A549 (cell line): ENCODE measurements at regions not wholly inside any gene's neighbourhood (a gene's known extent, or its start where the extent isn't known, plus 50 kb on each side); places are given as distances from the start of the nearest gene placed in this dataset.

Experiments
- ATAC-seq, 2 experiments: fragments of 200-7000 bp in 1 of 2; fragments of >200 bp in 1 of 2; cut with Nextera tagmentation in 1 of 2; cut with Tn5 transposase in 1 of 2; 3 replicates each; pipeline versions ENCODE4 v1.8.0 to v1.9.1; 2018 to 2020; ENCODE audit warnings: mild to moderate bottlenecking in 1 of 2, moderate library complexity in 1 of 2
- CTCF ChIA-PET: fragments of 300-600 bp; sonication (Branson Sonifier 250); formaldehyde crosslinking; extraction: SDS; loops from one replicate; lab custom pipeline; 2021; ENCODE audit warnings: antibody characterized with exemption, inconsistent platforms; lab: Yijun Ruan, JAX
- POLR2A ChIA-PET: fragments of 350-600 bp; formaldehyde crosslinking; extraction: SDS; loops from one replicate; lab custom pipeline; 2021; ENCODE audit warnings: antibody characterized with exemption, inconsistent platforms; lab: Yijun Ruan, JAX
- DNase-seq, 2 experiments: peaks; one replicate each; pipeline versions ENCODE4 v3.0.0 to v3.0.0-alpha.2; 2011 to 2016; ENCODE audit warnings: low read depth in 1 of 2, low spot score in 1 of 2
- FAIRE-seq: peaks from 2 replicates; lab custom pipeline; 2011; peaks lifted over from hg19 to GRCh38; lab: Jason Lieb, UNC
- H3K27ac ChIP-seq, 2 experiments: fragments of >200 bp; sonication (Bioruptor Twin); formaldehyde crosslinking; 3 replicates each; pipeline ENCODE4 v1.5.1; 2016 to 2017
- H3K4me1 ChIP-seq: fragments of >200 bp; sonication (Bioruptor Twin); formaldehyde crosslinking; 3 replicates; pipeline ENCODE4 v1.6.1; 2016
- H3K4me2 ChIP-seq: fragments of >200 bp; sonication (Bioruptor Twin); formaldehyde crosslinking; 3 replicates; pipeline ENCODE4 v1.6.1; 2016
- H3K4me3 ChIP-seq: fragments of >200 bp; sonication (Bioruptor Twin); formaldehyde crosslinking; 3 replicates; pipeline ENCODE4 v1.5.1; 2016
- H3K9me3 ChIP-seq: fragments of >200 bp; sonication (Bioruptor Twin); formaldehyde crosslinking; 3 replicates; pipeline ENCODE4 v1.6.1; 2016
- BHLHE40 ChIP-seq: IDR thresholded peaks from 2 replicates; pipeline ENCODE4 v1.6.1; 2012; ENCODE audit warnings: low read depth, low read length, inconsistent platforms
- EHF ChIP-seq: fragments of 250-450 bp; sonication (Bioruptor Pico); IDR thresholded peaks from 2 replicates; pipeline ENCODE4 v1.5.0; 2020; ENCODE audit warnings: mild to moderate bottlenecking
- EHMT2 ChIP-seq: fragments of 200-600 bp; sonication (generic); IDR thresholded peaks from 2 replicates; pipeline ENCODE4 v1.6.1; 2016; ENCODE audit warnings: antibody characterized with exemption, low read depth, mild to moderate bottlenecking, moderate library complexity
- EP300 ChIP-seq, 2 experiments: fragments of >200 bp; sonication (Bioruptor Twin); formaldehyde crosslinking; IDR thresholded peaks; 2 replicates in 1 of 2; 3 replicates in 1 of 2; pipeline ENCODE4 v1.6.1; 2016 to 2017
- FOSB ChIP-seq: fragments of 250-450 bp; sonication (Bioruptor Pico); IDR thresholded peaks from 2 replicates; pipeline ENCODE4 v1.5.0; 2020; ENCODE audit warnings: mild to moderate bottlenecking, moderate library complexity
- HES2 ChIP-seq: fragments of >200 bp; sonication (Bioruptor Twin); formaldehyde crosslinking; IDR thresholded peaks from 2 replicates; pipeline ENCODE4 v1.6.1; 2016
- HOXA7 ChIP-seq: fragments of 250-450 bp; sonication (Bioruptor Pico); IDR thresholded peaks from 2 replicates; pipeline ENCODE4 v1.5.0; 2020; ENCODE audit warnings: mild to moderate bottlenecking, moderate library complexity
- HOXB5 ChIP-seq: fragments of 250-450 bp; sonication (Bioruptor Pico); IDR thresholded peaks from 2 replicates; pipeline ENCODE4 v1.5.0; 2020; ENCODE audit warnings: mild to moderate bottlenecking, moderate library complexity
- JUN ChIP-seq, 2 experiments: fragments of >200 bp; sonication (Bioruptor Twin); formaldehyde crosslinking; IDR thresholded peaks; 2 replicates in 1 of 2; 3 replicates in 1 of 2; pipeline ENCODE4 v1.6.1; 2016 to 2017
- KDM5A ChIP-seq: fragments of 200-600 bp; sonication (generic); IDR thresholded peaks from 2 replicates; pipeline ENCODE4 v1.6.1; 2016; ENCODE audit warnings: antibody characterized with exemption, mild to moderate bottlenecking
- MAZ ChIP-seq: fragments of 150-350 bp; IDR thresholded peaks from 2 replicates; pipeline ENCODE4 v1.6.1; 2014; ENCODE audit warnings: antibody characterized with exemption, low read depth, low read length, borderline replicate concordance
- MYC ChIP-seq: IDR thresholded peaks from 2 replicates; pipeline ENCODE4 v1.6.1; 2012; ENCODE audit warnings: mild to moderate bottlenecking, inconsistent platforms, low read length, improper control_type of control experiment, borderline replicate concordance
- PBX3 ChIP-seq: IDR thresholded peaks from 2 replicates; pipeline ENCODE4 v1.6.1; 2012
- PHF8 ChIP-seq: fragments of 200-600 bp; sonication (generic); IDR thresholded peaks from 2 replicates; pipeline ENCODE4 v1.6.1; 2016; ENCODE audit warnings: low read depth, mild to moderate bottlenecking, antibody characterized with exemption, moderate library complexity, borderline replicate concordance
- POLR2A ChIP-seq: IDR thresholded peaks from 2 replicates; pipeline ENCODE4 v1.6.1; 2012; ENCODE audit warnings: mild to moderate bottlenecking, low read length
- SMC3 ChIP-seq: fragments of >200 bp; sonication (Bioruptor Twin); formaldehyde crosslinking; IDR thresholded peaks from 3 replicates; pipeline ENCODE4 v1.6.1; 2018; ENCODE audit warnings: inconsistent platforms
- ZFP36 ChIP-seq: fragments of 450-650 bp; IDR thresholded peaks from 2 replicates; pipeline ENCODE4 v1.6.1; 2014; ENCODE audit warnings: borderline replicate concordance; ENCODE audit not compliant: partially characterized antibody
- ZNF302 ChIP-seq: fragments of 250-450 bp; sonication (Bioruptor Pico); IDR thresholded peaks from 2 replicates; pipeline ENCODE4 v1.9.0; 2021; ENCODE audit warnings: inconsistent platforms, mild to moderate bottlenecking, moderate library complexity
- WGBS: methylation state at CpG from one replicate; pipeline ENCODE4 v1.1.6; 2017; ENCODE audit errors: missing lambda C conversion rate; 5-methylcytosine and 5-hydroxymethylcytosine counted together
- TF ChIP-seq, protein P1 (sequence below): IDR thresholded peaks from 2 replicates; pipeline ENCODE4 v1.6.1; 2012
- TF ChIP-seq, protein P2 (sequence below): fragments of >200 bp; sonication (Bioruptor Twin); formaldehyde crosslinking; IDR thresholded peaks from 3 replicates; pipeline ENCODE4 v1.6.1; 2016
- TF ChIP-seq, protein P3 (sequence below): fragments of 150-350 bp; IDR thresholded peaks from 2 replicates; pipeline ENCODE4 v1.6.1; 2014; ENCODE audit warnings: low read depth, mild to moderate bottlenecking, low read length

- Histone ChIP-seq H3K9me3 (no peaks in the 10 kb centered on the region), H3K4me2 (no peak overlapping the region), H3K27ac (no peak overlapping the region), H3K4me1 (no peaks in the 10 kb centered on the region), H3K4me3 (no peak overlapping the region)
- ATAC-seq, result no peak
- no peak for DNase-seq
- ChIA-PET POLR2A (no interaction called here), CTCF (no interaction called here)
- TF ChIP-seq, protein P1, sequence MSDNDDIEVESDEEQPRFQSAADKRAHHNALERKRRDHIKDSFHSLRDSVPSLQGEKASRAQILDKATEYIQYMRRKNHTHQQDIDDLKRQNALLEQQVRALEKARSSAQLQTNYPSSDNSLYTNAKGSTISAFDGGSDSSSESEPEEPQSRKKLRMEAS, result no peak
- TF ChIP-seq, protein P2, sequence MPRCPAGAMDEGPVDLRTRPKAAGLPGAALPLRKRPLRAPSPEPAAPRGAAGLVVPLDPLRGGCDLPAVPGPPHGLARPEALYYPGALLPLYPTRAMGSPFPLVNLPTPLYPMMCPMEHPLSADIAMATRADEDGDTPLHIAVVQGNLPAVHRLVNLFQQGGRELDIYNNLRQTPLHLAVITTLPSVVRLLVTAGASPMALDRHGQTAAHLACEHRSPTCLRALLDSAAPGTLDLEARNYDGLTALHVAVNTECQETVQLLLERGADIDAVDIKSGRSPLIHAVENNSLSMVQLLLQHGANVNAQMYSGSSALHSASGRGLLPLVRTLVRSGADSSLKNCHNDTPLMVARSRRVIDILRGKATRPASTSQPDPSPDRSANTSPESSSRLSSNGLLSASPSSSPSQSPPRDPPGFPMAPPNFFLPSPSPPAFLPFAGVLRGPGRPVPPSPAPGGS, result no peak
- no peak for TF ChIP-seq FOSB (CRISPR knock-in tag)
- TF ChIP-seq JUN (IDR thresholded peaks at IDR 0.05), result no peak
- WGBS, result 16% methylated on average over 3 of the region's 3 CpGs
- FAIRE-seq, result no peak
These were observed 600.7 kb upstream of the CDH6 start for GRCh38 chr5:30592833-30593232.

- no peak for ATAC-seq
- Histone ChIP-seq H3K4me3 (no peak overlapping the region), H3K27ac (no peak overlapping the region), H3K4me2 (no peak overlapping the region), H3K9me3 (no peaks in the 10 kb centered on the region), H3K4me1 (no peaks in the 10 kb centered on the region)
- CTCF ChIA-PET, result interaction anchor here (1.4 kb wide), 1 partner anchor 10 kb away, joined by 3 read pairs; no protein-coding TSS in a partner anchor
- POLR2A ChIA-PET, result no interaction called here
- TF ChIP-seq ZNF302 (CRISPR knock-in tag) (no peak), SMC3 (no peak), MYC (no peak), EHF (no peak), ZFP36 (no peak), POLR2A (no peak), MAZ (no peak), HOXA7 (CRISPR knock-in tag) (no peak), EP300 (IDR thresholded peaks at IDR 0.05) (no peak), HES2 (no peak), BHLHE40 (no peak), HOXB5 (CRISPR knock-in tag) (no peak), PBX3 (no peak)
- TF ChIP-seq, protein P2, result no peak
- DNase-seq, result no peak
- WGBS, result 16% methylated on average over 8 of the region's 8 CpGs
- no peak for FAIRE-seq
These were observed 612.1 kb upstream of the CDH6 start for GRCh38 chr5:30581198-30581935.

- FAIRE-seq (no peak), DNase-seq (no peak), ATAC-seq (no peak)
- no peaks in the 10 kb centered on the region; the same call in 2 of the 3 replicates for H3K9me3 ChIP-seq
- ChIA-PET CTCF (no interaction called here), POLR2A (no interaction called here)
- no peaks in the 10 kb centered on the region for H3K4me1 ChIP-seq
- WGBS, result 93% methylated on average over 1 of the region's 1 CpG
- H3K4me3 ChIP-seq, result no peak overlapping the region
- no peak overlapping the region for H3K27ac ChIP-seq
- TF ChIP-seq PHF8 (no peak), EHF (no peak), EHMT2 (no peak), KDM5A (no peak), EP300 (IDR thresholded peaks at IDR 0.05) (no peak), FOSB (CRISPR knock-in tag) (no peak)
- TF ChIP-seq, protein P3, sequence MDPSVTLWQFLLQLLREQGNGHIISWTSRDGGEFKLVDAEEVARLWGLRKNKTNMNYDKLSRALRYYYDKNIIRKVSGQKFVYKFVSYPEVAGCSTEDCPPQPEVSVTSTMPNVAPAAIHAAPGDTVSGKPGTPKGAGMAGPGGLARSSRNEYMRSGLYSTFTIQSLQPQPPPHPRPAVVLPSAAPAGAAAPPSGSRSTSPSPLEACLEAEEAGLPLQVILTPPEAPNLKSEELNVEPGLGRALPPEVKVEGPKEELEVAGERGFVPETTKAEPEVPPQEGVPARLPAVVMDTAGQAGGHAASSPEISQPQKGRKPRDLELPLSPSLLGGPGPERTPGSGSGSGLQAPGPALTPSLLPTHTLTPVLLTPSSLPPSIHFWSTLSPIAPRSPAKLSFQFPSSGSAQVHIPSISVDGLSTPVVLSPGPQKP, result no peak
- H3K4me2 ChIP-seq, result no peak overlapping the region
These were observed 618.7 kb upstream of the CDH6 start for GRCh38 chr5:30574761-30575160.
